Fibroblast of pulmonary artery (primary cell): ENCODE measurements at regions not wholly inside any gene's neighbourhood (a gene's known extent, or its start where the extent isn't known, plus 50 kb on each side); places are given as distances from the start of the nearest gene placed in this dataset.

Source experiments
- DNase-seq: peaks from one replicate; pipeline ENCODE4 v3.0.0-alpha.2; 2010; ENCODE audit warnings: low read depth
- H3K4me3 ChIP-seq: replicated peaks from 2 replicates; pipeline ENCODE4 v1.5.1; 2011; ENCODE audit warnings: low read depth, mild to moderate bottlenecking, control low read depth, low read length, moderate library complexity
- TF ChIP-seq, protein P1 (sequence below): IDR thresholded peaks from 2 replicates; pipeline ENCODE4 v1.5.1; 2011; ENCODE audit warnings: mild to moderate bottlenecking, control low read depth, low read length, inconsistent platforms; ENCODE audit errors: missing control alignments

DNA sequence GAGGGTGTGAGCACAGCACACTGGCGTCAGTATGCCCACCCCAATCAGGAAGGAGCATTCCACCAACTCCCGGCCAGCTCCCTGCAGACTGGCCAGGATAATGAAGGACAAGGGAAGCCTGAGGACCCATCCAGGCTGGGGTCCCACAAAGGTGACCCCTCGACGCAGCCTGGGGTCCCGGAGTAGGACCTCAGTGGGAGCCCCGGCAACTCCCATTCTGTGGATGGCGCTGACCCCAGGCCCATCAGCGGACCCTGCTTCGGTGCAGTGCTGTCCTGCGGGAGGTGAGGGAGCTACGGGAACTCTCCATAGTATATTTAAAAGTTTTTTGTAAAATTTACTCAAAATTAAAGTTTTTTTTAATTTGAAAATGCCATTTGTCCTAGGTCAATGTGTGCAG is 137.7 kb upstream of the NKX1-1 start:
- H3K4me3 ChIP-seq, result no peak overlapping the region
- TF ChIP-seq, protein P1, sequence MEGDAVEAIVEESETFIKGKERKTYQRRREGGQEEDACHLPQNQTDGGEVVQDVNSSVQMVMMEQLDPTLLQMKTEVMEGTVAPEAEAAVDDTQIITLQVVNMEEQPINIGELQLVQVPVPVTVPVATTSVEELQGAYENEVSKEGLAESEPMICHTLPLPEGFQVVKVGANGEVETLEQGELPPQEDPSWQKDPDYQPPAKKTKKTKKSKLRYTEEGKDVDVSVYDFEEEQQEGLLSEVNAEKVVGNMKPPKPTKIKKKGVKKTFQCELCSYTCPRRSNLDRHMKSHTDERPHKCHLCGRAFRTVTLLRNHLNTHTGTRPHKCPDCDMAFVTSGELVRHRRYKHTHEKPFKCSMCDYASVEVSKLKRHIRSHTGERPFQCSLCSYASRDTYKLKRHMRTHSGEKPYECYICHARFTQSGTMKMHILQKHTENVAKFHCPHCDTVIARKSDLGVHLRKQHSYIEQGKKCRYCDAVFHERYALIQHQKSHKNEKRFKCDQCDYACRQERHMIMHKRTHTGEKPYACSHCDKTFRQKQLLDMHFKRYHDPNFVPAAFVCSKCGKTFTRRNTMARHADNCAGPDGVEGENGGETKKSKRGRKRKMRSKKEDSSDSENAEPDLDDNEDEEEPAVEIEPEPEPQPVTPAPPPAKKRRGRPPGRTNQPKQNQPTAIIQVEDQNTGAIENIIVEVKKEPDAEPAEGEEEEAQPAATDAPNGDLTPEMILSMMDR, result no peak
- no peak for DNase-seq

DNA sequence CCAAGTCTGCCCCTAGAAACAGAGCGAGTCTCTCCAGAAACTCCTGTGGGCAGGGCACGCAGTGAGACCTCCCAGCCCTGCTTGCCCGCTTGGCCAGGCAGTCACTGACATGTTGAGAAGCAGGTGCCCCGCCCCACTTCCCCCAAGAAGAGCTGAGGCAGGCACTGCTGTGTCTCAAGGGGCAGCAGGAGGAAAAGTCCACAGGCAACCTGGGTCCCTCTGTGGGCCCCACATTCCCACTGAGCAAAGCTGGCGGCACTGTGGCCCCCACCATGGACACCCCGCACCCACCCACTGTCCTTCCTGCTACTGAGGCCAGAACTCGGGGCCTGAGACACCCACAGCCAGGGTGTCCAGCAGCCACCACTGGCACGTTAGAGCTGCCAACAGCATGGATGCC is 137.3 kb upstream of the NKX1-1 start:
- TF ChIP-seq, protein P1, result no peak
- DNase-seq, result no peak
- no peak overlapping the region for H3K4me3 ChIP-seq

DNA sequence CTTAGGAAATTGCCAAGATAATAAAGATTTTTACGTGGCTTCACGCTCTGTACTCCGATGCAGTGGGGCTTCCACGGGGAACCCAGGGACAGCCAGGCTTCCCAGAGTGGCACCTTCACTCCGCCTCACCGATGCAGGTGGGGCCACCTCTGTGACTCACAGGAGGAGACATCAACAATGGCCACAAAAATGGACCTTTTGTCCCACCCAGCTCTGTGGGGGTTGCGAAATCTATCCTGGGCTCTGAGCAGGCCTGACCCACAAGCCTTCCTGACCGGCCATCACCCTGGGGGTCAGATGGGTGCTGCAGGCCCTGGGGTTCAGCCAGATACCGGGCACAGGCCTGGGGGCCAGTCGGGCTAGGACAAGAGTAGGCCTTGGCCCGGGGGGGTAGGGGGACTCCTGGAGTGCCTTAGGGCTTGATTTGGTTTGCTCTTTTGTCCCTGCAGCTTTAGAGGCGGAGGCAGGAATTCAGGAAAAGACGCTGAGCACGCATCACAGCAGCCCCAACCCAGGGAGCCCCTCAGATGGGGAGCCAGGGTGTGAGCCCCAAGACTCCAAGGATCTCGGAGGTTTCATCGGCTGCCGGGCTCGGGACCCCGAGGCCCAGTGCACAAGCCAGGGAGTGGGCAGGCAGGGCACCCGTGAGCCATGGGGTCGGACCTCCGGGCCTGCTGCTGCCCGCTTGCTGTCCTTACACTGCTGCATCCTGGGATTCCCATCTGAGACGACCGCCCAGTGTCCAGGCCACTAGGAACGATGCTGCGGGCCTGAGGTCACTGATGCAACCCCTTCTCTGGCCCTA is 136.5 kb upstream of the NKX1-1 start:
- TF ChIP-seq, protein P1, result no peak
- H3K4me3 ChIP-seq, result no peak overlapping the region
- no peak for DNase-seq

DNA sequence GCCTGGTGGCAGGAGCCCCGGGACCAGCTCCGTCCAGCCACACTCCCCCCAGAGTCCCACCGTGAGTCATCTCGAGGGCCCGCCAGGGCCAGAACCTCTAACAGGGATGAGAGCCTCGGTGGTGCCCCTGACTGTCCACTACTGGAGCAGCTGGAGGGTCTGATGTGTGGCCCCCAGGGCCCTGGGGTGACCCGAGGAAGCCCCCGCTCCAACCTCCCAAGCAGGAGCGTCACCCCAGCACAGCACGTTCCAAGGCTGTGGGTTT is 135.9 kb upstream of the NKX1-1 start:
- TF ChIP-seq, protein P1, result no peak
- H3K4me3 ChIP-seq, result no peak overlapping the region
- DNase-seq, result no peak

DNA sequence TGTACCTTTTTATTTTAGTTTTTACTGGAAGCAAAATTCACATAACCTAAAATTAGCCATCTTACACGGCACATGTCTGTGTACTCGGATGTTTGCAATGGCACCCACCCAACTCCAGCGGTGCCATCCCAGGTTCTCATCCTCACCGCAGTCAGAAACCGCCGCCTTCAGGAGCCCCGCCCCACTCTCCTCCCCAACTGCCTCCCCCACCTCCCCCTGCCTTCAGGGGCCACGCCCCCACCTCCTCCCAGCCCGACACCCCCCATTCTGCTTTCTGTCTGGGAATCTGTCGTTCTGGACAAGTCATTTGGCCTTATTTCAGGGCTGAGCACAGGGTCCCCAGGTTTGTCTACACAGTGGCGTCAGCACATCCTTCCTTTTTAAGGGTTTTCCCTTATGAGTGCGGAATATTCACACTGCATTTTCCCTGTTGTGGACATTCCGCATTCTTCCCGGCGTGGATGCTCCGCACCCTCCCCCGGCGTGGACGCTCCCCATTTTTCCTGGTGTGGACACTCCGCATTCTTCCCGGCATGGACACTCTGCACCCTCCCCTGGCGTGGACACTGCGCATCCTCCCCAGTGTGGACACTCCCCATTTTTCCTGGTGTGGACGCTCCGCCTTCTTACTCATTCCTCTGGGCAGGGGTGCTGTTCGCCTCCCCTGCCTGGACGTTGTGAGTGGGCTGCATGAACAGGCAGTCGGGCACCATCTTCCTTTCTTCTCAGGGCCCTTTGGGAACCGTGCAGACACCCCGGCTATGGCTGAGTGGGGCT is 135.4 kb upstream of the NKX1-1 start:
- TF ChIP-seq, protein P1, result no peak

DNA sequence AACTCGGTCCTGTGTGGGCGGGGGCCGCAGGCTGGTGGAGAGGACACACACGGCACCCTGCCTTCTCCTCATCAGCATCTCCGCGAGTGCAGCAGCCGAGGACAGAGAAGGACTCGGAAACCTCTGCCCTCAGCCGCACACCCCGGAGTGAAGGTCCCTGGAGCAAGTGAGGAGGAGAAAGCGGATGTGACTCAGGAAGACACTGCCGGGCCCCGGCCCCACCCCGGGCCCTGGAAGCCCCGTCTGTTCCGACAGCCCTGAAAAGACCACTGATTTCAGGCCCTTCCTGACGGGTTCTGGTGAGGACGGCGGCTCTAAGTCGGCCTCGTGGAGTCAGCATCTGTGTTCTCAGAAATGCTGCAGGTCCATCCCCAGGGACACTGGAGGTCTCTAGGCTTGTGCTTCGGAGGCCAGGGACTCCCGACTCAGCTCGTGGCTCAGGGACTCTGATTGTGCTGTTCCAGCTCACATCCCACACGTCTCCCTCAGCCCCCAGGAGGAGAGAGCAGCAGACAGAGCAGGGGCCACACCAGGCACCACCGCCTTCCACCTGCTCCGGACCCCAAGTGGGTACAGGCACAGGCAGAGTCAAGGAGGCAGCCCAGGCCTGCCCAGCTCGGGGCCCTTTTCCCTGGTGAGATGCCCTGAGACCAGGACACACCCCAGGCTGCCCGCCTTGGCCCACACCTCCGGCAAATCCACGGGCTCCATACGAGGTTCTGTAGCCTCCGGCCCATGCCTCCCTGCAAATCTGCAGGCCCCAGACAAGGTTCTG is 134.5 kb upstream of the NKX1-1 start:
- no peak overlapping the region for H3K4me3 ChIP-seq

More for the DNA sequence above, 135.4 kb upstream of the NKX1-1 start:
- H3K4me3 ChIP-seq, result no peak overlapping the region
- no peak for DNase-seq

More for the DNA sequence above, 134.5 kb upstream of the NKX1-1 start:
- TF ChIP-seq, protein P1, result no peak
- DNase-seq, result no peak
